Neural cell (in vitro differentiated cells): ENCODE measurements at regions not wholly inside any gene's neighbourhood (a gene's known extent, or its start where the extent isn't known, plus 50 kb on each side); places are given as distances from the start of the nearest gene placed in this dataset.

Experiments
- H2AFZ ChIP-seq: fragments of 200-600, 300-800 bp; sonication (generic), shearing (Covaris generic); 2 replicates; pipeline ENCODE4 v1.6.0; 2014; ENCODE audit warnings: low read depth, mild to moderate bottlenecking, antibody characterized with exemption, low read length, moderate library complexity
- H3F3A ChIP-seq: fragments of 200-600 bp; shearing (Covaris generic); 2 replicates; pipeline ENCODE4 v1.6.1; 2016; ENCODE audit warnings: mild to moderate bottlenecking, moderate library complexity, mixed read lengths, antibody characterized with exemption, low read length; ENCODE audit not compliant: insufficient read depth, poor library complexity, severe bottlenecking
- H3K27ac ChIP-seq: fragments of 200-600, 300-800 bp; sonication (generic), shearing (Covaris generic); 2 replicates; pipeline ENCODE4 v1.5.1; 2014; ENCODE audit warnings: mild to moderate bottlenecking, low read length, moderate library complexity
- H3K27me3 ChIP-seq: fragments of 300-800, 200-600 bp; sonication (generic), shearing (Covaris generic); 2 replicates; pipeline ENCODE4 v1.6.0; 2014; ENCODE audit warnings: mild to moderate bottlenecking, low read depth, low read length, moderate library complexity; ENCODE audit not compliant: insufficient read depth
- H3K36me3 ChIP-seq: fragments of 300-800, 200-600 bp; sonication (generic), shearing (Covaris generic); 2 replicates; pipeline ENCODE4 v1.5.1; 2014; ENCODE audit warnings: mild to moderate bottlenecking, antibody characterized with exemption, low read length, moderate library complexity; ENCODE audit not compliant: insufficient read depth
- H3K4me2 ChIP-seq: fragments of 300-800, 200-600 bp; sonication (generic), shearing (Covaris generic); 2 replicates; pipeline ENCODE4 v1.6.0; 2014; ENCODE audit warnings: mild to moderate bottlenecking, low read length
- H3K4me3 ChIP-seq: fragments of 300-800, 200-600 bp; sonication (generic), shearing (Covaris generic); 2 replicates; pipeline ENCODE4 v1.5.1; 2014; ENCODE audit warnings: mild to moderate bottlenecking, low read length, moderate library complexity
- H3K79me2 ChIP-seq: fragments of 200-600 bp; shearing (Covaris generic); replicated peaks from 2 replicates; pipeline ENCODE4 v1.6.0; 2014; ENCODE audit warnings: mild to moderate bottlenecking, low read length, moderate library complexity; ENCODE audit not compliant: insufficient read depth
- H3K9ac ChIP-seq: fragments of 300-800, 200-600 bp; sonication (generic), shearing (Covaris generic); 2 replicates; pipeline ENCODE4 v1.6.1; 2016; ENCODE audit warnings: mild to moderate bottlenecking, low read length, mixed read lengths
- H3K9me2 ChIP-seq: fragments of 200-600 bp; shearing (Covaris generic); 2 replicates; pipeline ENCODE4 v1.6.1; 2016; ENCODE audit warnings: mild to moderate bottlenecking, low read length, mixed read lengths; ENCODE audit not compliant: insufficient read depth
- H3K9me3 ChIP-seq: fragments of 200-600, 300-800 bp; sonication (generic), shearing (Covaris generic); 2 replicates; pipeline ENCODE4 v1.6.1; 2016; ENCODE audit warnings: mild to moderate bottlenecking, mixed run types, low read length, moderate library complexity, mixed read lengths
- H4K20me1 ChIP-seq: fragments of 200-600 bp; shearing (Covaris generic); 2 replicates; pipeline ENCODE4 v1.6.1; 2016; ENCODE audit warnings: mild to moderate bottlenecking, mixed run types; ENCODE audit not compliant: insufficient read depth
- CTCF ChIP-seq: fragments of 450-650 bp; IDR thresholded peaks from 2 replicates; pipeline ENCODE4 v1.5.1; 2014; ENCODE audit warnings: antibody characterized with exemption, mild to moderate bottlenecking, moderate library complexity; ENCODE audit not compliant: poor library complexity, severe bottlenecking
- EP300 ChIP-seq: fragments of 450-650 bp; conservative IDR thresholded peaks from 2 replicates; pipeline ENCODE4 v1.6.1; 2014; ENCODE audit warnings: antibody characterized with exemption, mild to moderate bottlenecking, moderate library complexity; ENCODE audit not compliant: poor library complexity, severe bottlenecking
- EZH2 ChIP-seq: fragments of 200-600, 300-800 bp; shearing (Covaris generic), sonication (generic); IDR thresholded peaks from 2 replicates; pipeline ENCODE4 v1.6.1; 2014; ENCODE audit warnings: antibody characterized with exemption, low read length, borderline replicate concordance, mild to moderate bottlenecking; ENCODE audit not compliant: insufficient read depth, poor library complexity, severe bottlenecking
- MXI1 ChIP-seq: fragments of 450-650 bp; conservative IDR thresholded peaks from 2 replicates; pipeline ENCODE4 v1.6.1; 2014; ENCODE audit warnings: antibody characterized with exemption, mild to moderate bottlenecking; ENCODE audit not compliant: poor library complexity, severe bottlenecking
- POLR2AphosphoS5 ChIP-seq: IDR thresholded peaks from 2 replicates; pipeline ENCODE4 v1.6.1; 2012
- RAD21 ChIP-seq: fragments of 450-650 bp; conservative IDR thresholded peaks from 2 replicates; pipeline ENCODE4 v1.6.1; 2014; ENCODE audit warnings: antibody characterized with exemption, mild to moderate bottlenecking, moderate library complexity
- REST ChIP-seq: IDR thresholded peaks from 2 replicates; pipeline ENCODE4 v1.6.1; 2012; ENCODE audit warnings: borderline replicate concordance
- SMC3 ChIP-seq: fragments of 450-650 bp; conservative IDR thresholded peaks from 2 replicates; pipeline ENCODE4 v1.6.1; 2014; ENCODE audit warnings: antibody characterized with exemption, mild to moderate bottlenecking, moderate library complexity; ENCODE audit not compliant: poor library complexity
- TAF1 ChIP-seq: IDR thresholded peaks from 2 replicates; pipeline ENCODE4 v1.6.1; 2012; ENCODE audit warnings: low read depth

- H3F3A ChIP-seq = no peaks in the 10 kb centered on the region
- no peaks in the 10 kb centered on the region for H3K79me2 ChIP-seq
- no peak overlapping the region for H3K4me2 ChIP-seq
- H3K27me3 ChIP-seq = no peaks in the 10 kb centered on the region
- no peak overlapping the region for H2AFZ ChIP-seq
- H3K9ac ChIP-seq = no peak overlapping the region
- no peak for TF ChIP-seq POLR2AphosphoS5
- TF ChIP-seq MXI1 = no peak
- TF ChIP-seq SMC3 = no peak
- TF ChIP-seq TAF1 = no peak
- no peak for TF ChIP-seq CTCF
- TF ChIP-seq RAD21 = no peak
- TF ChIP-seq EP300 = no peak
- no peak for TF ChIP-seq EZH2
- TF ChIP-seq REST = no peak
- H3K9me2 ChIP-seq = no peaks in the 10 kb centered on the region
- no peaks in the 10 kb centered on the region for H3K36me3 ChIP-seq
- H4K20me1 ChIP-seq = no peaks in the 10 kb centered on the region
- H3K9me3 ChIP-seq = no peaks in the 10 kb centered on the region
- no peak overlapping the region for H3K4me3 ChIP-seq
- H3K27ac ChIP-seq = no peak overlapping the region
Observed at GRCh38 chr13:21936674-21937073, 265.8 kb downstream of the FGF9 start.

- Histone ChIP-seq H3K27me3 (no peaks in the 10 kb centered on the region), H3K36me3 (no peaks in the 10 kb centered on the region), H3K9ac (no peak overlapping the region), H3K9me3 (no peaks in the 10 kb centered on the region), H3K79me2 (no peaks in the 10 kb centered on the region), H2AFZ (no peak overlapping the region), H3K4me3 (no peak overlapping the region), H3F3A (no peaks in the 10 kb centered on the region), H3K9me2 (no peaks in the 10 kb centered on the region), H3K27ac (no peak overlapping the region), H3K4me2 (no peak overlapping the region), H4K20me1 (no peaks in the 10 kb centered on the region)
- no peak for TF ChIP-seq REST
- TF ChIP-seq CTCF = no peak
- no peak for TF ChIP-seq SMC3
- no peak for TF ChIP-seq TAF1
- no peak for TF ChIP-seq POLR2AphosphoS5
- no peak for TF ChIP-seq EP300
- no peak for TF ChIP-seq RAD21
- no peak for TF ChIP-seq MXI1
- no peak for TF ChIP-seq EZH2
Observed at GRCh38 chr13:21938168-21938567, 267.3 kb downstream of the FGF9 start.
